ENCODE measurements at regions not wholly inside any gene's neighbourhood (a gene's known extent, or its start where the extent isn't known, plus 50 kb on each side); places are given as distances from the start of the nearest gene placed in this dataset.

GRCh38 chr1:60229821-60230220, 156.3 kb upstream of the C1orf87 start:
- DNase-seq (no peak), ATAC-seq (no peak)
- no peak for TF ChIP-seq CTCF (IDR thresholded peaks at IDR 0.05)
- Histone ChIP-seq H3K27ac (no peak overlapping the region), H3K27me3 (ENCODE audit: low read depth) (no peaks in the 10 kb centered on the region), H3K36me3 (no peaks in the 10 kb centered on the region), H3K4me3 (no peak overlapping the region), H3K4me1 (no peaks in the 10 kb centered on the region), H3K9me3 (no peaks in the 10 kb centered on the region)
- intact Hi-C loops (cut with DNase I), result no loop called here

DNA sequence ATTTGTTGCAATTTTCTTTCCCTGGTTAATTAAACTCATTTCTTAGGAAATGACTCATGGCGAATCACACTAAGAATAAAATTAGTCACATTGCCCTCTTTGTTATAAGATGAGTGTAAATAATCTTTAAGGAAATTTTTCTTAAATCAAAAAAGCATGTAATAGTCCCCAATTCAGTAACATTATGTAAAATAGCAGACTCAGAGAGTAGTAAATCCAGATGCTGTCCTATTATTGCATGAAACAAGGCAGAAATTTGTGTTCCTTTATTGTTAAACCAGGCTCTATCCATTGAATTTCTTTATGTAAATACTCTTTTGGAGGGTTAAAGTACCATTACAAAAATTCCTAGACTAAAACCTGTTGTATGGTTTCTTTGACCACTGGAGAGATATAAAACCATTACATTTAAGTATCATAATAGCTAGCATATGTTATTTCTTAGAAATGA, 154.5 kb upstream of the C1orf87 start:
- Histone ChIP-seq H3K4me1 (no peaks in the 10 kb centered on the region), H3K27me3 (ENCODE audit: low read depth) (no peaks in the 10 kb centered on the region), H3K36me3 (no peaks in the 10 kb centered on the region), H3K4me3 (no peak overlapping the region), H3K27ac (no peak overlapping the region), H3K9me3 (no peaks in the 10 kb centered on the region)
- TF ChIP-seq CTCF (IDR thresholded peaks at IDR 0.05), result no peak
- DNase-seq, result no peak
- intact Hi-C loops (cut with DNase I), result no loop called here
- no peak for ATAC-seq

DNA sequence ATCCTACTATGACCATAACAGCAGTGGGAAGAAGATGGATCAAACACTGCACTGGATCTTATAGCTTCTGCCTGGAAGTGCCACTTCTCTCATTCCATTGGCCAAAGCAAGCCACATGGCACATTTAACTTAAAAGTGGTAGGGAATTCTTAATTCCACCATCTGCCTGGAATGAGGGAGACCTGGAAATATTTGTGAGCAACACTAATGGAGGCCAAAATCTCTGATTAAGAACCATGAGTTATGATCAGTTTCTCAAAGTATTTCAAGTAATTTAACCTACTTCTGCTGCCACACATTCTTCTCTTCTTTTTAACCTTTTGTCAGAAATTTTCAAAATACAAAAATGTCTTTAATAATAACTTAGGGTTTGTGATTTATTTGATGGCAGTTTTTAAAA, 154.0 kb upstream of the C1orf87 start:
- DNase-seq, result no peak
- no peak for TF ChIP-seq CTCF (IDR thresholded peaks at IDR 0.05)
- H3K27ac ChIP-seq, result no peak overlapping the region
- no peaks in the 10 kb centered on the region for H3K27me3 ChIP-seq (ENCODE audit: low read depth)
- H3K4me3 ChIP-seq, result no peak overlapping the region
- no peaks in the 10 kb centered on the region for H3K36me3 ChIP-seq
- intact Hi-C loops (cut with DNase I), result no loop called here
- H3K9me3 ChIP-seq, result no peaks in the 10 kb centered on the region
- ATAC-seq, result no peak
- no peaks in the 10 kb centered on the region for H3K4me1 ChIP-seq

- no peak for TF ChIP-seq CTCF (IDR thresholded peaks at IDR 0.05)
- intact Hi-C loops (cut with DNase I), result no loop called here
- H3K4me3 ChIP-seq, result no peak overlapping the region
These were observed 151.9 kb upstream of the C1orf87 start for GRCh38 chr1:60225486-60225885.

DNA sequence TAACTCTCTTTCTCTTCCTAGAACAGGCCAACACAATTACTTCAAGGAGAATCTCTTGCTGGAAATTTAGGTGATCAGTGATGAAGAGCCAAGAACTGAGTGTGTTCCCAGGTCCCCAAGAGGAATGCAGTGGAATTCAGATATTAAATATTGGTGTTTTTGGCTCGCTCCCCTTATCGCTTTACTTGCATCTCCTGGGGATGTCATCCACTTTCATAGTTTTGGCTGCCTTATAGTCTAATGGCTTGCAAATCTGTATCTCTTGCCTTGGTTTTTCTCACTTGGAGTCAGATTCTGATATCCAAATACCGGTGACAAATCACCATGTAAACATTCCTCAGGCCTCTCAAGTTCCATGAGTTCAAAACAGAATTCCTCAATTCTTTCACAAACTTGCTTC, 151.0 kb upstream of the C1orf87 start:
- H3K27me3 ChIP-seq (ENCODE audit: low read depth), result no peaks in the 10 kb centered on the region
- no peak for TF ChIP-seq CTCF (IDR thresholded peaks at IDR 0.05)
- intact Hi-C loops (cut with DNase I), result no loop called here
- no peaks in the 10 kb centered on the region for H3K4me1 ChIP-seq
- H3K27ac ChIP-seq, result no peak overlapping the region
- DNase-seq, result no peak
- ATAC-seq, result no peak
- no peaks in the 10 kb centered on the region for H3K36me3 ChIP-seq
- no peak overlapping the region for H3K4me3 ChIP-seq
- H3K9me3 ChIP-seq, result no peaks in the 10 kb centered on the region

More at GRCh38 chr1:60225486-60225885, 151.9 kb upstream of the C1orf87 start:
- no peaks in the 10 kb centered on the region for H3K4me1 ChIP-seq
- no peaks in the 10 kb centered on the region for H3K27me3 ChIP-seq (ENCODE audit: low read depth)
- no peak for DNase-seq
- no peaks in the 10 kb centered on the region for H3K36me3 ChIP-seq
- no peak for ATAC-seq
- no peak overlapping the region for H3K27ac ChIP-seq
- no peaks in the 10 kb centered on the region for H3K9me3 ChIP-seq

GRCh38 chr1:60223158-60223557, 149.6 kb upstream of the C1orf87 start:
- Histone ChIP-seq H3K9me3 (no peaks in the 10 kb centered on the region), H3K27ac (no peak overlapping the region), H3K36me3 (no peaks in the 10 kb centered on the region), H3K4me3 (no peak overlapping the region), H3K4me1 (no peaks in the 10 kb centered on the region), H3K27me3 (ENCODE audit: low read depth) (no peaks in the 10 kb centered on the region)
- ATAC-seq, result no peak
- intact Hi-C loops (cut with DNase I), result no loop called here
- no peak for DNase-seq
- TF ChIP-seq CTCF (IDR thresholded peaks at IDR 0.05), result no peak
